Mesendoderm (in vitro differentiated cells): ENCODE measurements at regions not wholly inside any gene's neighbourhood (a gene's known extent, or its start where the extent isn't known, plus 50 kb on each side); places are given as distances from the start of the nearest gene placed in this dataset.

Experiments
- DNase-seq: peaks from one replicate; pipeline ENCODE4 v3.0.0; 2013
- H2AK5ac ChIP-seq: 2 replicates; pipeline ENCODE4 v1.6.1; 2013; ENCODE audit warnings: low read length, inconsistent platforms
- H2BK120ac ChIP-seq: 2 replicates; pipeline ENCODE4 v1.6.1; 2013; ENCODE audit warnings: low read depth, mild to moderate bottlenecking, low read length, moderate library complexity, mixed read lengths
- H2BK15ac ChIP-seq: replicated peaks from 2 replicates; pipeline ENCODE4 v1.6.1; 2013; ENCODE audit warnings: low read depth, mild to moderate bottlenecking, moderate library complexity
- H2BK5ac ChIP-seq: 2 replicates; pipeline ENCODE4 v1.6.1; 2013; ENCODE audit warnings: low read length, inconsistent platforms
- H3K18ac ChIP-seq: 2 replicates; pipeline ENCODE4 v1.6.1; 2013; ENCODE audit warnings: mild to moderate bottlenecking, low read length, mixed read lengths
- H3K23ac ChIP-seq: one replicate; pipeline ENCODE4 v1.6.1; 2013; ENCODE audit warnings: low read length
- H3K27ac ChIP-seq: 2 replicates; pipeline ENCODE4 v1.5.1; 2013; ENCODE audit warnings: low read depth, mild to moderate bottlenecking, inconsistent platforms, low read length, moderate library complexity
- H3K27me3 ChIP-seq: 2 replicates; pipeline ENCODE4 v1.6.1; 2013; ENCODE audit warnings: low read length, control low read depth, mild to moderate bottlenecking, inconsistent platforms; ENCODE audit not compliant: insufficient read depth, poor library complexity
- H3K36me3 ChIP-seq: 2 replicates; pipeline ENCODE4 v1.6.1; 2013; ENCODE audit warnings: low read length, inconsistent platforms; ENCODE audit not compliant: control insufficient read depth, insufficient read depth
- H3K4ac ChIP-seq: one replicate; pipeline ENCODE4 v1.6.1; 2013; ENCODE audit warnings: low read depth, mild to moderate bottlenecking, low read length, moderate library complexity
- H3K4me1 ChIP-seq: 2 replicates; pipeline ENCODE4 v1.6.1; 2013; ENCODE audit warnings: low read depth, low read length, inconsistent platforms; ENCODE audit not compliant: control insufficient read depth
- H3K4me2 ChIP-seq: 2 replicates; pipeline ENCODE4 v1.6.1; 2013; ENCODE audit warnings: low read length
- H3K4me3 ChIP-seq: 2 replicates; pipeline ENCODE4 v1.5.1; 2013; ENCODE audit warnings: mild to moderate bottlenecking, low read length
- H3K56ac ChIP-seq: one replicate; pipeline ENCODE4 v1.6.1; 2013; ENCODE audit warnings: low read length
- H3K79me1 ChIP-seq: 2 replicates; pipeline ENCODE4 v1.6.1; 2013; ENCODE audit warnings: low read length, inconsistent platforms
- H3K79me2 ChIP-seq: 2 replicates; pipeline ENCODE4 v1.6.1; 2013; ENCODE audit warnings: mild to moderate bottlenecking, low read length; ENCODE audit not compliant: control insufficient read depth, insufficient read depth
- H3K9ac ChIP-seq: 2 replicates; pipeline ENCODE4 v1.6.1; 2013; ENCODE audit warnings: low read length, inconsistent platforms
- H4K5ac ChIP-seq: one replicate; pipeline ENCODE4 v1.6.1; 2013; ENCODE audit warnings: low read length
- H4K8ac ChIP-seq: one replicate; pipeline ENCODE4 v1.6.1; 2013; ENCODE audit warnings: low read depth, mild to moderate bottlenecking, control low read depth, low read length, moderate library complexity
- WGBS: extraction: QIAGEN DNeasy Blood & Tissue Kit; methylation state at CpG from one replicate; pipeline ENCODE4 v1.1.7; 2013; ENCODE audit warnings: low lambda C conversion rate, missing lambda C conversion rate; ENCODE audit not compliant: insufficient coverage; ENCODE audit errors: extremely low coverage; 5-methylcytosine and 5-hydroxymethylcytosine counted together

DNA sequence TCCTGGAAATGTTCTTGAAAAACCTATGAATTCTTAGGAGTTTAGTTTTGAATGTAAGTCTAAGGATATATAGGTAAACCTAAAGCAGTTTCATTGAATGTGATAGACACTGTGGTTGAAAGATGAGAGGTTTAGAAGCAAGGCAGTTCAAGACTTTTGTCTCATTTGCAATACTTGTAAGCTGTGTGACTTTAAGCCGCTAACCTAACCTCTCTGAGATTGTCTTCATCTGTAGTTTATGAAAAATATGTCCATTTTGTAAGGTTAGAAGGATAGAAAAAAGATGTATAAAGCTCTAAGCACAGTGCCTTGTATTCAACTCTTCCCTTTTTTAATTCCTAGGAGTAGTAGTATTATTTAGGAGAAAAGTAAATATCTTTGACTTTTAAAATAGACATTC, 306.6 kb upstream of the ARRDC4 start:
- H3K23ac ChIP-seq: no peak overlapping the region
- H2BK5ac ChIP-seq: no peak overlapping the region
- H2AK5ac ChIP-seq: no peak overlapping the region
- no peak overlapping the region for H4K5ac ChIP-seq
- H2BK120ac ChIP-seq: no peak overlapping the region
- no peak overlapping the region for H4K8ac ChIP-seq
- no peaks in the 10 kb centered on the region for H3K79me2 ChIP-seq
- H3K4me1 ChIP-seq: no peaks in the 10 kb centered on the region
- H3K9ac ChIP-seq: no peak overlapping the region
- H3K79me1 ChIP-seq: no peaks in the 10 kb centered on the region
- H3K56ac ChIP-seq: no peak overlapping the region
- H3K27me3 ChIP-seq: peaks cover 3% of the 10 kb centered on the region
- no peak overlapping the region for H3K4me3 ChIP-seq
- H3K4ac ChIP-seq: no peak overlapping the region
- DNase-seq: no peak
- H3K36me3 ChIP-seq: no peaks in the 10 kb centered on the region
- H3K18ac ChIP-seq: no peak overlapping the region
- H3K27ac ChIP-seq: no peak overlapping the region
- H2BK15ac ChIP-seq: no peak overlapping the region
- WGBS: no CpG with 5 or more reads among the region's 1 CpG
- no peak overlapping the region for H3K4me2 ChIP-seq

GRCh38 chr15:97654481-97655076, 305.9 kb upstream of the ARRDC4 start:
- Histone ChIP-seq H3K4me1 (no peaks in the 10 kb centered on the region), H3K27me3 (peaks cover 3% of the 10 kb centered on the region), H4K8ac (no peak overlapping the region), H3K4me2 (no peak overlapping the region), H3K9ac (no peak overlapping the region), H3K79me2 (no peaks in the 10 kb centered on the region), H3K18ac (no peak overlapping the region), H2AK5ac (no peak overlapping the region), H2BK120ac (no peak overlapping the region), H3K56ac (no peak overlapping the region), H3K23ac (no peak overlapping the region), H3K4me3 (no peak overlapping the region), H2BK5ac (no peak overlapping the region), H2BK15ac (no peak overlapping the region), H4K5ac (no peak overlapping the region), H3K36me3 (no peaks in the 10 kb centered on the region), H3K79me1 (no peaks in the 10 kb centered on the region), H3K4ac (no peak overlapping the region), H3K27ac (no peak overlapping the region)
- no peak for DNase-seq
- WGBS: no CpG with 5 or more reads among the region's 7 CpGs

DNA sequence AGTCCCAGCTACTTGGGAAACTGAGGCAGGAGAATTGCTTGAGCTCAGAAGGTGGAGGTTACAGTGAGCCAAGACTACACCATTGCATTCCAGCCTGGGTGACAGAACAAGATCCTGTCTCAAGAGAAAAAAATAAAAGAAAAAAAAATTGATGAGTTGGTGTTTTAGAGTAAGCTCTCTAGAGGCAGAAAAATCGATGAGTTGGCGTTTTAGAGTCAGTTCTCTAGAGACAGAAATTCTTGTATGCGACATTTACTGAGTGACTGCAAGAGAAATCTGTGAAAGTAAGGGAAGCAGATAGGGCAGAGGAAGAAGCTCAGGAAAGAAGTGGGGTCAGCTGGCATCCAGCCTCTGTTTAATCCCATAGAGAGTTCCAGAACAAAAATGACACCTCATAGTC, 298.7 kb upstream of the ARRDC4 start:
- no peak overlapping the region for H3K56ac ChIP-seq
- H3K36me3 ChIP-seq: no peaks in the 10 kb centered on the region
- no peaks in the 10 kb centered on the region for H3K27me3 ChIP-seq
- H3K79me2 ChIP-seq: no peaks in the 10 kb centered on the region
- H3K27ac ChIP-seq: no peak overlapping the region
- no CpG with 5 or more reads among the region's 3 CpGs for WGBS
- DNase-seq: no peak
- H3K4me1 ChIP-seq: no peaks in the 10 kb centered on the region
- H3K23ac ChIP-seq: no peak overlapping the region
- no peak overlapping the region for H3K18ac ChIP-seq
- no peak overlapping the region for H2BK5ac ChIP-seq
- H3K4me3 ChIP-seq: no peak overlapping the region
- no peak overlapping the region for H4K5ac ChIP-seq
- no peak overlapping the region for H3K4me2 ChIP-seq
- H3K9ac ChIP-seq: no peak overlapping the region
- H2BK15ac ChIP-seq: no peak overlapping the region
- H3K79me1 ChIP-seq: no peaks in the 10 kb centered on the region
- no peak overlapping the region for H4K8ac ChIP-seq
- H3K4ac ChIP-seq: no peak overlapping the region
- H2BK120ac ChIP-seq: no peak overlapping the region
- H2AK5ac ChIP-seq: no peak overlapping the region

DNA sequence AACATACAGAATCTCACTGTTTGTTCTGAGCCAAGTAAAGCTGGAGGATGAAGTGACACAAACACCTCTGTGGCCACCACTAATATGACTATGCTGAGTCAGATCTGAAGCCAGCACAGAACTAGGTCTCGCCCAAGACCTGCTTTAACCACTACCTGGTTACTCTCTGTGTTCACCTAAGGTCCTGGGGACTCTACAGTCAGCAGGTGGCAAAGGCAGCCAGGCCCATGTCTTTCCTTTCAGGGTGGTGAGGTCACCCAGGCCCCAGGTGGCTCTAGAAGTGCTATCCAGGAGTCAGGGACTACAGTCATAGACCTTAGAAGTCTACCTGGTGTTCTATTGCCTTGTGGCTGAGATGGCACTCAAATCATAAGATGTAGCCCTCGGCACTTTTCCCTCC, 287.9 kb upstream of the ARRDC4 start:
- Histone ChIP-seq H3K27me3 (no peaks in the 10 kb centered on the region), H3K9ac (no peak overlapping the region), H3K56ac (no peak overlapping the region), H4K8ac (no peak overlapping the region), H2AK5ac (no peak overlapping the region), H2BK15ac (no peak overlapping the region), H3K36me3 (no peaks in the 10 kb centered on the region), H3K4me3 (no peak overlapping the region), H3K79me2 (no peaks in the 10 kb centered on the region), H2BK120ac (no peak overlapping the region), H3K79me1 (no peaks in the 10 kb centered on the region), H3K27ac (no peak overlapping the region), H3K23ac (no peak overlapping the region), H3K4ac (no peak overlapping the region), H3K4me1 (no peaks in the 10 kb centered on the region), H4K5ac (no peak overlapping the region), H3K18ac (no peak overlapping the region), H2BK5ac (no peak overlapping the region), H3K4me2 (no peak overlapping the region)
- no peak for DNase-seq
- no CpG with 5 or more reads among the region's 2 CpGs for WGBS

- Histone ChIP-seq H3K18ac (no peak overlapping the region), H3K79me1 (no peaks in the 10 kb centered on the region), H3K9ac (no peak overlapping the region), H3K4ac (no peak overlapping the region), H2AK5ac (no peak overlapping the region), H3K4me3 (no peak overlapping the region), H2BK5ac (no peak overlapping the region), H3K23ac (no peak overlapping the region), H4K8ac (no peak overlapping the region), H2BK120ac (no peak overlapping the region), H3K36me3 (no peaks in the 10 kb centered on the region), H3K4me1 (no peaks in the 10 kb centered on the region), H3K56ac (no peak overlapping the region), H3K4me2 (no peak overlapping the region), H3K79me2 (no peaks in the 10 kb centered on the region), H3K27ac (no peak overlapping the region), H3K27me3 (no peaks in the 10 kb centered on the region), H2BK15ac (no peak overlapping the region), H4K5ac (no peak overlapping the region)
- DNase-seq: no peak
- WGBS: no CpG with 5 or more reads among the region's 2 CpGs
Observed at GRCh38 chr15:97678656-97679055, 281.8 kb upstream of the ARRDC4 start.

- H3K4me3 ChIP-seq: no peak overlapping the region
- H3K4me1 ChIP-seq: no peaks in the 10 kb centered on the region
- no peak for DNase-seq
- H4K8ac ChIP-seq: no peak overlapping the region
- no peaks in the 10 kb centered on the region for H3K36me3 ChIP-seq
- H4K5ac ChIP-seq: no peak overlapping the region
- no peak overlapping the region for H2BK120ac ChIP-seq
- no peaks in the 10 kb centered on the region for H3K79me1 ChIP-seq
- no peak overlapping the region for H3K4me2 ChIP-seq
- no peak overlapping the region for H2AK5ac ChIP-seq
- no peak overlapping the region for H3K27ac ChIP-seq
- no peak overlapping the region for H2BK15ac ChIP-seq
- no peak overlapping the region for H2BK5ac ChIP-seq
- no peaks in the 10 kb centered on the region for H3K79me2 ChIP-seq
- H3K18ac ChIP-seq: no peak overlapping the region
- WGBS: no CpG with 5 or more reads among the region's 6 CpGs
- no peaks in the 10 kb centered on the region for H3K27me3 ChIP-seq
- H3K56ac ChIP-seq: no peak overlapping the region
- no peak overlapping the region for H3K4ac ChIP-seq
- H3K9ac ChIP-seq: no peak overlapping the region
- H3K23ac ChIP-seq: no peak overlapping the region
Observed at GRCh38 chr15:97679106-97679688, 281.3 kb upstream of the ARRDC4 start.
